ENCODE measurements at regions not wholly inside any gene's neighbourhood (a gene's known extent, or its start where the extent isn't known, plus 50 kb on each side); places are given as distances from the start of the nearest gene placed in this dataset.

DNA sequence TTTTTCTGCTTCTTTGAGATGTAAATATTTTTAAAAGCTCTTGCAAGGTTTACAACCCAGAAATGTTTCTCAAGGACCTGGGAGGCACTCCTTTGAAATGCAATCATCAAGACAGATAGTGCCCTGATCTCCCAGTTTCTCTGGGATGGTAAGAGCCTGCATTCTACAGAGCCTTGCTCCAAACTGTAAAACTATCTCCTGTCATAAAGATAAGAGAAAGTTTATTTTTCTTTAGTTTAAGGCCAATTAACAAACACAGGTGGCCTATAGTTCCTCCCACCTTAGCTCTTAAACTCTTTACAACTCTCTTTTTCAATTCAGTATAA is 1231.1 kb upstream of the NUDT12 start:
- Histone ChIP-seq H3K27me3 (ENCODE audit: insufficient read depth, low read length, poor library complexity) (no peaks in the 10 kb centered on the region), H3K36me3 (ENCODE audit: control insufficient read depth, insufficient read depth, low read length) (no peaks in the 10 kb centered on the region), H3K9ac (ENCODE audit: low read length) (no peak overlapping the region), H2AK5ac (ENCODE audit: low read length) (no peak overlapping the region), H3K4ac (ENCODE audit: low read depth, low read length) (no peak overlapping the region), H3K23ac (ENCODE audit: low read length) (no peak overlapping the region), H4K5ac (ENCODE audit: low read length) (no peak overlapping the region), H3K4me2 (ENCODE audit: low read length) (no peak overlapping the region), H3K79me1 (ENCODE audit: low read length) (no peaks in the 10 kb centered on the region), H3K56ac (ENCODE audit: low read length) (no peak overlapping the region), H2BK5ac (ENCODE audit: low read length) (no peak overlapping the region), H4K8ac (ENCODE audit: low read depth, low read length) (no peak overlapping the region), H2BK120ac (ENCODE audit: low read depth, low read length) (no peak overlapping the region), H3K27ac (ENCODE audit: low read depth, low read length) (no peak overlapping the region), H2BK15ac (replicated peaks; ENCODE audit: low read depth) (no peak overlapping the region), H3K4me3 (ENCODE audit: low read length) (no peak overlapping the region), H3K18ac (ENCODE audit: low read length) (no peak overlapping the region), H3K4me1 (ENCODE audit: control insufficient read depth, low read depth, low read length) (peaks cover 2% of the 10 kb centered on the region), H3K79me2 (ENCODE audit: control insufficient read depth, insufficient read depth, low read length) (no peaks in the 10 kb centered on the region)
- DNase-seq = peak; percentile 61

DNA sequence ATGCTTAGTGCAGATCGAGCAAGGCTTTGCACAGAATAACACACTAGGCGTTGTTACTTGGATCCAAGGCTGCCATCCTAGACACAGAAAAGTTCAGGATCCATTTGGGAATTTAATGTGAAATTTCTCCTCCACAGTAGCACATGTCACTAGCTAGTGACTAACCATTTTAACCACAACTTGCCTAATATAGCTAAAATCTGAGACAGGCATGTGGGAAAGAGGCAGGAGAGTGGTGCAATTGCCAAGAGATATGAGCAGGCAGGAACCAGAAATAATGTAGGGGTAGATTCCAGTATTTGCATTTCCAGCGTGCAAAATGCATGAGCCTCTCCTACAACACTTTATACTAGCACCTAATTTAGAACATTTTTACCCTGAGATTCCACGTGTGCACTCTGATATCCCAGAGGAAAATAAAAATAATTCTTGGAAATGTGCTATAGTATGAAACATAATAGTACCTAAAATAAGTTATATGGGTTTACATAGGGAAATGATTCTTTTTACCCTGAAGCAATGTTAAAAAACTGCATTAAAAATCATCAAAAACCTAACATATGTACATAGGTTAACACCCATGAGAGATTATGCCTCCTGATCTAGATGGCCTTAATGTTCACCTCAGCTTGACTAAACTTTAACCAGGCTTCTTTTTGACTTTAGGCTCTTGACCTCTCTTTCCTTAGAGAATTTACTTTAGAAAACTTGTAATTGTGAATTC is 1230.6 kb upstream of the NUDT12 start:
- no peak overlapping the region for H3K56ac ChIP-seq (ENCODE audit: low read length)
- no peak overlapping the region for H2BK120ac ChIP-seq (ENCODE audit: low read depth, low read length)
- no peak overlapping the region for H3K4ac ChIP-seq (ENCODE audit: low read depth, low read length)
- H2BK5ac ChIP-seq (ENCODE audit: low read length) = no peak overlapping the region
- no peak overlapping the region for H2AK5ac ChIP-seq (ENCODE audit: low read length)
- no peak overlapping the region for H3K27ac ChIP-seq (ENCODE audit: low read depth, low read length)
- H3K27me3 ChIP-seq (ENCODE audit: insufficient read depth, low read length, poor library complexity) = no peaks in the 10 kb centered on the region
- H3K18ac ChIP-seq (ENCODE audit: low read length) = no peak overlapping the region
- H3K79me1 ChIP-seq (ENCODE audit: low read length) = no peaks in the 10 kb centered on the region
- peaks cover 2% of the 10 kb centered on the region for H3K4me1 ChIP-seq (ENCODE audit: control insufficient read depth, low read depth, low read length)
- no CpG with 5 or more reads among the region's 4 CpGs for WGBS (ENCODE audit: extremely low coverage, insufficient coverage, low lambda C conversion rate)
- no peak overlapping the region for H3K9ac ChIP-seq (ENCODE audit: low read length)
- H3K4me2 ChIP-seq (ENCODE audit: low read length) = no peak overlapping the region
- no peaks in the 10 kb centered on the region for H3K36me3 ChIP-seq (ENCODE audit: control insufficient read depth, insufficient read depth, low read length)
- H4K8ac ChIP-seq (ENCODE audit: low read depth, low read length) = no peak overlapping the region
- no peak overlapping the region for H4K5ac ChIP-seq (ENCODE audit: low read length)
- no peak for DNase-seq
- no peaks in the 10 kb centered on the region for H3K79me2 ChIP-seq (ENCODE audit: control insufficient read depth, insufficient read depth, low read length)
- no peak overlapping the region for H3K4me3 ChIP-seq (ENCODE audit: low read length)
- H2BK15ac ChIP-seq (replicated peaks; ENCODE audit: low read depth) = no peak overlapping the region
- H3K23ac ChIP-seq (ENCODE audit: low read length) = no peak overlapping the region

DNA sequence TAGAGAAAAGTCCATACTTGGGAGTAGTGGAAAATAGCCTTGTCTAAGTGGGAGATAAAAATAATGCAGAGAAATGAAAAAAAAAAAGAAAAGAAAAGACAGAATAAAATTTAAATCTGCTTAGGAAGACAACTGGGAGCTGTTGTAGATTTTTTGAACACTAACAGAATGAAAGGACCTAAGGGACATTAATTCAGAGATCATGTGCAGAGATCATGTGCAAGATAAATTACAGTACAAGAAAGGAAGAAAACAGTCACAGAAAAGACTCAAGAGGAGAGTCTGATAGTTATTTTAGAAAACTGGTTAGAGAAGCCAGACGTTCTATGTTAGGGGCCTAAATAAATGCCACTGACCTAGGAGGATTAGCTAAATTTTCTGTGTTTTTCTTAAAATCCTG is 1226.8 kb upstream of the NUDT12 start:
- no peak overlapping the region for H3K56ac ChIP-seq (ENCODE audit: low read length)
- H3K23ac ChIP-seq (ENCODE audit: low read length) = no peak overlapping the region
- H3K79me1 ChIP-seq (ENCODE audit: low read length) = no peaks in the 10 kb centered on the region
- H3K9ac ChIP-seq (ENCODE audit: low read length) = no peak overlapping the region
- no peak overlapping the region for H2BK120ac ChIP-seq (ENCODE audit: low read depth, low read length)
- no peak overlapping the region for H2BK15ac ChIP-seq (replicated peaks; ENCODE audit: low read depth)
- H3K18ac ChIP-seq (ENCODE audit: low read length) = no peak overlapping the region
- H2AK5ac ChIP-seq (ENCODE audit: low read length) = no peak overlapping the region
- peaks cover 2% of the 10 kb centered on the region for H3K4me1 ChIP-seq (ENCODE audit: control insufficient read depth, low read depth, low read length)
- no peak overlapping the region for H4K5ac ChIP-seq (ENCODE audit: low read length)
- no peak overlapping the region for H3K4me3 ChIP-seq (ENCODE audit: low read length)
- no peak overlapping the region for H3K27ac ChIP-seq (ENCODE audit: low read depth, low read length)
- WGBS (ENCODE audit: extremely low coverage, insufficient coverage, low lambda C conversion rate) = no CpG with 5 or more reads among the region's 1 CpG
- no peak overlapping the region for H3K4ac ChIP-seq (ENCODE audit: low read depth, low read length)
- no peak for DNase-seq
- no peaks in the 10 kb centered on the region for H3K36me3 ChIP-seq (ENCODE audit: control insufficient read depth, insufficient read depth, low read length)
- H3K79me2 ChIP-seq (ENCODE audit: control insufficient read depth, insufficient read depth, low read length) = no peaks in the 10 kb centered on the region
- no peak overlapping the region for H4K8ac ChIP-seq (ENCODE audit: low read depth, low read length)
- H3K4me2 ChIP-seq (ENCODE audit: low read length) = no peak overlapping the region
- no peak overlapping the region for H2BK5ac ChIP-seq (ENCODE audit: low read length)
- H3K27me3 ChIP-seq (ENCODE audit: insufficient read depth, low read length, poor library complexity) = no peaks in the 10 kb centered on the region

DNA sequence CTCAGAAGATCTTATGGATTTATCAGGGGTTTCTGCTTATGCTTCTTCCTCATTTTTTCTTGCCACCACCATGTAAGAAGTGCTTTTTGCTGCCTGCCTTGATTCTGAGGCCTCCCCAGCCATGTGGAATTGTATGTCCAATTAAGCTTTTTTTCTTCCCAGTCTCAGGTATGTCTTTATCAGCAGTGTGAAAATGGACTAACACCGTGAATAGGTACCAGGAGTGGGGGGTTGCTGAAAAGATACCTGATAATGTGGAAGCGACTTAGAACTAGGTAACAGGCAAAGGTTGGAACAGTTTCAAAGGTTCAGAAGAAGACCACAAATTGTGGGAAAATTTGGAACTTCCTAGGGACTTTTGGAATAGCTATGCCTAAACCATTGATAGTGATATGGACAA is 1222.5 kb upstream of the NUDT12 start:
- no peak overlapping the region for H4K5ac ChIP-seq (ENCODE audit: low read length)
- no peak overlapping the region for H2AK5ac ChIP-seq (ENCODE audit: low read length)
- no peak overlapping the region for H4K8ac ChIP-seq (ENCODE audit: low read depth, low read length)
- no peaks in the 10 kb centered on the region for H3K4me1 ChIP-seq (ENCODE audit: control insufficient read depth, low read depth, low read length)
- WGBS (ENCODE audit: extremely low coverage, insufficient coverage, low lambda C conversion rate) = no CpG with 5 or more reads among the region's 2 CpGs
- H3K18ac ChIP-seq (ENCODE audit: low read length) = no peak overlapping the region
- no peak overlapping the region for H3K4me2 ChIP-seq (ENCODE audit: low read length)
- no peak overlapping the region for H3K9ac ChIP-seq (ENCODE audit: low read length)
- H2BK5ac ChIP-seq (ENCODE audit: low read length) = no peak overlapping the region
- no peak overlapping the region for H2BK15ac ChIP-seq (replicated peaks; ENCODE audit: low read depth)
- H3K23ac ChIP-seq (ENCODE audit: low read length) = no peak overlapping the region
- no peak overlapping the region for H3K4me3 ChIP-seq (ENCODE audit: low read length)
- H3K56ac ChIP-seq (ENCODE audit: low read length) = no peak overlapping the region
- no peak overlapping the region for H3K4ac ChIP-seq (ENCODE audit: low read depth, low read length)
- no peaks in the 10 kb centered on the region for H3K79me2 ChIP-seq (ENCODE audit: control insufficient read depth, insufficient read depth, low read length)
- no peak overlapping the region for H2BK120ac ChIP-seq (ENCODE audit: low read depth, low read length)
- DNase-seq = no peak
- H3K36me3 ChIP-seq (ENCODE audit: control insufficient read depth, insufficient read depth, low read length) = no peaks in the 10 kb centered on the region
- H3K27me3 ChIP-seq (ENCODE audit: insufficient read depth, low read length, poor library complexity) = no peaks in the 10 kb centered on the region
- no peak overlapping the region for H3K27ac ChIP-seq (ENCODE audit: low read depth, low read length)
- H3K79me1 ChIP-seq (ENCODE audit: low read length) = no peaks in the 10 kb centered on the region

DNA sequence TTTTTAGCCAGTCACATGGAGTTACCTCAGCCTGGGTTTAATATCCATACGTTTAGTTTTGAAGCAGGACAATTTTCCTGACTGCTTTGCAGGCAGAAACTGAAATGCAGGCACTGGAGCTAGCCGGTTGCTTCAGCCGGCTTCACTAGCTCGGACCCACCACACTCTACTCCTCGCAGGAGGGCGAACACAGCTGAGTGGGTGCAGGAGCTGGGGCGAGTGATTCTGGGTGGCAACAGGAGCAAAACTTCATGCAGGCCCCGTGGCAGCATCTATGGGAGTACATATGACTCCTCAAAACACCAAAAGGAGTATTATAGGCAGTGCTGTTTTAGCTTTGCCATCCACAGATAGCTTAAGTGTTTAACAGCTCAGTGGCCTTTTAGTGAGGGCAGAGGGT is 1211.8 kb upstream of the NUDT12 start:
- no peak overlapping the region for H3K56ac ChIP-seq (ENCODE audit: low read length)
- DNase-seq = no peak
- H3K27me3 ChIP-seq (ENCODE audit: insufficient read depth, low read length, poor library complexity) = no peaks in the 10 kb centered on the region
- no peak overlapping the region for H2BK120ac ChIP-seq (ENCODE audit: low read depth, low read length)
- H3K79me2 ChIP-seq (ENCODE audit: control insufficient read depth, insufficient read depth, low read length) = no peaks in the 10 kb centered on the region
- H3K79me1 ChIP-seq (ENCODE audit: low read length) = no peaks in the 10 kb centered on the region
- no peaks in the 10 kb centered on the region for H3K36me3 ChIP-seq (ENCODE audit: control insufficient read depth, insufficient read depth, low read length)
- no peak overlapping the region for H2AK5ac ChIP-seq (ENCODE audit: low read length)
- no peak overlapping the region for H3K4ac ChIP-seq (ENCODE audit: low read depth, low read length)
- no peak overlapping the region for H2BK15ac ChIP-seq (replicated peaks; ENCODE audit: low read depth)
- H3K23ac ChIP-seq (ENCODE audit: low read length) = no peak overlapping the region
- H3K18ac ChIP-seq (ENCODE audit: low read length) = no peak overlapping the region
- no peak overlapping the region for H4K8ac ChIP-seq (ENCODE audit: low read depth, low read length)
- no peak overlapping the region for H3K9ac ChIP-seq (ENCODE audit: low read length)
- no peak overlapping the region for H3K27ac ChIP-seq (ENCODE audit: low read depth, low read length)
- WGBS (ENCODE audit: extremely low coverage, insufficient coverage, low lambda C conversion rate) = no CpG with 5 or more reads among the region's 8 CpGs
- H3K4me3 ChIP-seq (ENCODE audit: low read length) = no peak overlapping the region
- H2BK5ac ChIP-seq (ENCODE audit: low read length) = no peak overlapping the region
- H3K4me2 ChIP-seq (ENCODE audit: low read length) = no peak overlapping the region
- no peaks in the 10 kb centered on the region for H3K4me1 ChIP-seq (ENCODE audit: control insufficient read depth, low read depth, low read length)
- H4K5ac ChIP-seq (ENCODE audit: low read length) = no peak overlapping the region

DNA sequence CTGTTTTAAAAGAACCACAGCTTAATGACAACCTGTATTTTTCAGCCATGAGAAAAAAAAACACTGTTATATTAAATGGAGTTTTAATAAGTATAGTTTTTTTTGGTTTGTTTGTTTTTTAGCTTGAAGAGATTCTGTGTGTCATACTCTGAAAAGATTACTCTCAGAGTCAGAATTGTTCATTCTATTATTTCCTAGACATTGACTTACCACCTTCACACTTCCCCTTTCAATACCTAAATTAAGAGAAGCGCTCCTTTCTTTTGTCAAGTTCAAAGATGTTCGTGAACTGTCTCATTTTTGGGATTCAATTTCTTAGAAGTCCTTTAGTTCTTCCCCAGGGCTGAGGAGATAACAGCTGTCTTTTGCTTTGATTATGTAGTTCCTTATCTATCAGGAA is 1201.6 kb upstream of the NUDT12 start:
- no peak overlapping the region for H2AK5ac ChIP-seq (ENCODE audit: low read length)
- no peak overlapping the region for H3K27ac ChIP-seq (ENCODE audit: low read depth, low read length)
- H4K5ac ChIP-seq (ENCODE audit: low read length) = no peak overlapping the region
- H3K23ac ChIP-seq (ENCODE audit: low read length) = no peak overlapping the region
- no peak overlapping the region for H3K4me2 ChIP-seq (ENCODE audit: low read length)
- H3K4ac ChIP-seq (ENCODE audit: low read depth, low read length) = no peak overlapping the region
- DNase-seq = no peak
- H2BK15ac ChIP-seq (replicated peaks; ENCODE audit: low read depth) = no peak overlapping the region
- no peak overlapping the region for H3K18ac ChIP-seq (ENCODE audit: low read length)
- no peak overlapping the region for H3K56ac ChIP-seq (ENCODE audit: low read length)
- H3K79me1 ChIP-seq (ENCODE audit: low read length) = no peaks in the 10 kb centered on the region
- no peak overlapping the region for H3K9ac ChIP-seq (ENCODE audit: low read length)
- no peaks in the 10 kb centered on the region for H3K36me3 ChIP-seq (ENCODE audit: control insufficient read depth, insufficient read depth, low read length)
- no peak overlapping the region for H2BK120ac ChIP-seq (ENCODE audit: low read depth, low read length)
- H2BK5ac ChIP-seq (ENCODE audit: low read length) = no peak overlapping the region
- H3K79me2 ChIP-seq (ENCODE audit: control insufficient read depth, insufficient read depth, low read length) = no peaks in the 10 kb centered on the region
- H4K8ac ChIP-seq (ENCODE audit: low read depth, low read length) = no peak overlapping the region
- no CpG with 5 or more reads among the region's 2 CpGs for WGBS (ENCODE audit: extremely low coverage, insufficient coverage, low lambda C conversion rate)
- no peaks in the 10 kb centered on the region for H3K27me3 ChIP-seq (ENCODE audit: insufficient read depth, low read length, poor library complexity)
- H3K4me1 ChIP-seq (ENCODE audit: control insufficient read depth, low read depth, low read length) = no peaks in the 10 kb centered on the region
- H3K4me3 ChIP-seq (ENCODE audit: low read length) = no peak overlapping the region
